HG03103 (cell line): ENCODE measurements at regions not wholly inside any gene's neighbourhood (a gene's known extent, or its start where the extent isn't known, plus 50 kb on each side); places are given as distances from the start of the nearest gene placed in this dataset.

Source experiments
- ATAC-seq: cut with Tn5 transposase; IDR thresholded peaks from one replicate; pipeline ENCODE4 v1.9.1; 2021; ENCODE audit warnings: low read depth; ENCODE audit not compliant: unreplicated experiment

DNA sequence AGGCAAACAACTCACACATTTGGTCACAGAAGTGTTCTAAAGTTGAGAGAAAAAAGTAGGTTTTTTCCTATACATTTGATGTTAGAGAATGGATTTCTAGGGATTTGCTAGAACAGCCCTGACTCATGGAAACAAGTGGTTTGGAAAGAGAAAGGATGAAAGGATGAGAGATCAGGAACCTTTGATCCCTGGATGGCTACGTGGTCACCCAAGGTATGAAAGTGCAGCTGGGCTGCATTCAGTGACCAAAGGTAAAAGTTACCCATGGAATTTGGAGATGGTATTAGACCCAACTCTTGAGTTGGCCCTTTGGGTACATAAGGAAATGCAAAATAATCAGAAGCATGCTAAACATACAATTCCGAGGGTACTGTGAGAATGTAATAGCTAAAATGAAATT lies 61.3 kb upstream of the SPIN1 start:
- no peak for ATAC-seq

DNA sequence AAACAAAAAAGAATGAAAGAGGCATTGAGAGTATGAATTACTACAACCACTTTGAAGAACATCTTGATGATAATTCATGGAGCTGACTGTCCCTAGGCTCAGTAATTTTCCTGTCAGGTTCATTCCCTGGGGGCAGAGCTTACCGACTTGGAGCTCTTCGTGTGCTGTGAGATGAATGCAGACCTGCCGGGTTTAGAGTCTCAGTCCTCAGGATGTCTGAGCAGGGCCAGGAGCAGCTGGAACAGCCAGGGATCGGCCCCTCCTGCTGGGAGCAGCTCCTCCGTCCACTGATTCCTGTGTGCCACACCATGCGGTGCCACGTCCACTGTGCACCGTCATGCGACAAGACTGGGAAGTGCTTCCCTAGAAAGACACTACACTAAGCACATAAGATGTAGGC lies 62.2 kb upstream of the SPIN1 start:
- no peak for ATAC-seq

DNA sequence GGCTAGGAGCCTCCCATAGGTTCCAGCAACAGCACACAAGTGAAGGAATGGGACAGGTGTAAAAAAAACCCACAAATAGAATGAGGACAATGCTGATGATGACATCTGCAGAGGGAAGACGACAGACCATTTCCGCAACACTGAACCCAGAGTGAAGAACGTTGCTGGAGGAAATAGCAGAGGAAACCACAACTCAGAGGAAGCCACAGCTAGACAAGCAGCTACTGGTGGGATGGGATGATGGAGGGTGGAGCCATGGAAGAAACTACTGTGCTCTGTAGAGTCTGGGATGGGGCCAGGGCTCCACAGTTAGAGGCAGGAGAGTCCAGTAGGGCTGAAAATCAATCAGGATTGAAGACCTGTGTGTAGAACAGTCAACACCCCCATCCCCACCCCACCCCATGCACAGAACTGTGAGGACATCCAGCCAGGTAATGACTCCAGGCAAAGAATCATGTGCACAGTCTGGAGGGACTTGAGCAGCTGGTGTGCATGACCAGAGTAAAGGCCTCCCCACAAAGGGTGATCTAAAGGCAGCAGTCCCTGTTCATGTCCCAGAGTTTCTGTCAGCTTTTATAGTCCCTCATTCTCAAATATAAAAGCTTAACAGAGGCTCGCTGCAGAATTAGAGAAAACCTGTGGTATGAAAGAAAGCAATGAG lies 65.2 kb upstream of the SPIN1 start:
- no peak for ATAC-seq

DNA sequence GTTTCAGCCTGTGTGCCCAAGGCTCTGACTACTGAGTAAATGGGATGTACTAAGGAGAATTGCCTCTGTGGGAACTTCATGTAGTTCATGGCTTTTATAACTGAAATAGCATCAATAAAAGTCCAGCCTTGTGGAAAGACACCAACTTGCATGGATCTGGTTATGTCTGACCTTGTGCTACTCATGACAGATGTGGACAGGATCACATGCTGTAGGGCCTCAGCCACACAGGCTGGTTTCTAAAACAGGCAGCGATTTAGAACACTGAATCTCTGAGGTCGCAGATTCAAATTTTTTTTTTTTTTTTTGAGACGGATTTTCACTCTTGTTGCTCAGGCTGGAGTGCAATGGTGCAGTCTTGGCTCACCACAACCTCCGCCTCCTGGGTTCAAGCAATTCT lies 66.5 kb upstream of the SPIN1 start:
- ATAC-seq, result no peak

DNA sequence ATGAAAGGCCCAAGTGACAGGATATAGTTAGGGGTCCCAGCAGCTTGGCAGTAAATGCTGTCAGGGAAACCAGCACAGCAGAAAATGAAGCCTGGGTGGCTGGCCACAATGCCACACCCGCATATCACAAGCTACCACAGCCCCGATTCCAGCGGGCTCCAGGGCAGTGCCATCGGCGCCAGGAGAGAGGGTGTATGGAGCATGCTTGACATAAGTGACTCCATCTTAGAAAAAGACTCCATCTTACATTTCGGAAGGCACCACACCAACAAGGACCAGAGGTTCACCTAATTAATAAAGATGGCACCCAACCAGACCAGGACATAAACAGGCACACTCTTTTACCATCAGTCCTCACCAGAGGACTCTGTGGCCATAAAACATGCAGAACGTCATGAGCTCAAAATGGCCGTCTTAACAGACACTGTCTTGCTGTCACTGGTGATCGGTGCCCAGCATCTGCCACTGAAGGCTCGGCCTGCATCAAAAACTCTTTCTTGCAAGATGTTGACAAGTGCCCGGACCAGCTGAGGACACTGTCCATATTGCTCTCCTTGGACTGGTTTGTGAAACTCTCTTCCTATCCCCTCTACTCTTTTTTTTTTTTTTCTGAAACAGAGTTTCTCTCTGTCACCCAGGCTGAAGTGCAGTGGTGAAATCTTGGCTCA lies 67.4 kb upstream of the SPIN1 start:
- no peak for ATAC-seq

DNA sequence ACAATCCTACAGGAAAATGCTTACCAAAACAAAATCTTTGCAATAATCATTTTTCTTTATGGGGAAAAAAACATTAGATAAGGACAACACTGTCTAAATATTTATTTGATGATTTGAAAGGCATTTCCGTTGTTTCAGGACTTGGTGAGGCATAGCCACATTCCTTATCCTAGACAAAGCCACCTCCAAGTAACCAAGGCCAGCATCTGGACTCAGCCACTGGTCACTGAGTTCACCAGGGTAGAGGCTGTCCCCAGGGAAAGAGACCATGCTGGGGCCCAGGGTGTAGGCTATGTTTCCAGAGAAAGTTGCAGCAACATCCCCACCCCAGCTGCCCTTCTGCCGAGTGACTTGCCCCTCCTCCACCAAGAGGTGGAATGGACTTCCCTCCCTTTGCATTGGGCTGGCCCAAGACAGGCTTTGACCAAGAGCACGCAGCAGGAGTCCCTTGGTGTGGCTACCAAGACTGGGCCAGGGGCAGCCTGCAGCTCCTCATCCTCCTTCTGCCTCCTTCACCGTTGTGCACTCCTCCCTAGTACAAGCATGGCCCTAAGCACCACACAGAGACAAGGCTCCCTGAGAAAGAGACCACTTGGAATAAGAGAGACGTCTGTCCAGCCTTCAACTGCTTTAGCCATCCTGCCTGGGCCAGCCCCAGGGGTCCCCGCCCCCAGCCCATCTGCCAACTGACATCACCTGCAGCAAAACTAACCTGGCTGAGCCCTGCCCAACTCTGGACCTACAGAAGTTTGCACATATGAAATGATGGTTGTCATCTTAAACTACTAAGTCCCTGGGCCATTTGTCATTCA lies 68.1 kb upstream of the SPIN1 start:
- no peak for ATAC-seq

DNA sequence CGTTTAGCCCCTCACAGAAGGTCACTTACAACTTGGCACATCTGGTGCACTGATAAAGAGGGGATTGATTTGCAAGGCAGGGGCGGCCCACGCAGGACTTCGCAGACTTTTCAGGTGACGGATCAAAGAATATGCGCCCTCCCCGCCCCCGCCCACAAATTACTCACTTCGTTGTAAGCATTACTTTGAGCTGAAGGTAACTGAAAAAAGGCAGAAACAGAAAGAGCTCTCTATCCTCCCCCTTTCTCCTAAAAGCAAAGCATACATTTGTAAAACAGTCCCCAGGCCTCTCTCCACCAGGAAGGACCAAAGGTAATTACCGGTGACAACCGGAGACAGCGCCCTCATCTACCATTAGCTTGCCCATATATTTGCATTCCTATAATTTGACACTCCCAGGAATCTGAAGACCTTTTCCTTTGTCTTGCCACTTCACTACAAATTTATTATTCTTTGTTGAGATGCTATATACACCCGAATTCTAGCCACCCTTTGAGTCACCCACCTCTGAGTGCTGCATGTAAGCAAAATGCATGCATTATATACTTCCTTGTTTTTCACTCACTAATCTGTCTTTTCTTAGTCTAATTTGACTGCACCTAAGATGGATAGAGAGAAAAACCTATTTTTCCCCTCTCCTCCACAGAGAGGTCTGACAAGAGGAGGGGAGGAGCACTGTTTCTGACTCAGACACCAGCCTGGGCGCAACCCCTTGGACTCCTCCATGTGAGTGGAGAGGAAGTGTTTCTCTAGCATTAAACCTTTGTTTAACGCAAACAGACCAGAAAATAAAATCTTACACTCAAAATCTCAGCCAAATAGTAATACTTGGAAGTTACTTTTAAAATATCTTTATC lies 74.7 kb upstream of the SPIN1 start:
- ATAC-seq, result no peak

DNA sequence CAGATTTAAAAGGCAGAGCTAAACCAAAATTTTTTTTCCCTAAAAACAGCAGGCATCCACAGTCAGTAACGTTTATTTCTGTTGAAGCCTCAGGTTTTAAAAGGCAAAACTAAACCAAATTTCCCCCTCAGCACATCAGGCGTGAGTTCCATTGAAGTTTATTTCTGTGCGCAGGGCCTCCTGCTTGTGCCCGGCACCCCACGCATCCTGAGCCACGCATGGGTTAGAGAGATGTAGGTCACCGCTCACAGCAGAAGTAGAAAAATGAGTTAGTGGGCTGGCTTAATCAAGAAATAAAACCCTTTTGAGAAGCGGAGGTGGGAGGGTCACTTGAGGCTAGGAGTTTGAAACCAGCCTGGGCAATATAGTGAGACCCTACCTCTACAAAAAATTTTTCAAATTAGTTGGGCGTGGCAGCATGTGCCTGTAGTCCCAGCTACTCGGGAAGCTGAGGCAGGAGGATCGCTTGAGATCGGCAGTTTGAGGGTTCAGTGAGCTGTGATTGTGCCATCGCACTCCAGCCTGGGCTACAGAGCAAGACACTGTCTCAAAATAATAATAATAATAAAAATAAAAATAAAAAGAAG lies 75.6 kb upstream of the SPIN1 start:
- no peak for ATAC-seq

DNA sequence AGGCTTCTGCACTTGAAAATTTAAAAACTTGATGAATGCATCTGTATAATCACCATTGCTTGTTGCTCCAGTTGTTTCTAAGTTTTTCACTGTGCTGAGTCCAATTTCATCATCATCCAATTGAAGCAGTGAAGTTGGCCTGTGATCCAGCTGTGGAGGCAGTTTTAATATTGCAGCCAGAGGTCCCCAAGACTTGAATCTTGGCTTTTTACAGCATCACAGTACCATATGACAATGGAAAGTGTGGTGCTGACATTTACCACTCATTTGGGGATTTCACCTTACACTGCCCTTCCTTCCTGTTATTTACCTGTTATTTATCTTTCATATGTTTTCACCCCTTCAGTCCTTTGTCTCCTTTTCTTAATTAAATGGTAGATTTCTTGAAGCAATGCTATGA lies 76.2 kb upstream of the SPIN1 start:
- no peak for ATAC-seq

DNA sequence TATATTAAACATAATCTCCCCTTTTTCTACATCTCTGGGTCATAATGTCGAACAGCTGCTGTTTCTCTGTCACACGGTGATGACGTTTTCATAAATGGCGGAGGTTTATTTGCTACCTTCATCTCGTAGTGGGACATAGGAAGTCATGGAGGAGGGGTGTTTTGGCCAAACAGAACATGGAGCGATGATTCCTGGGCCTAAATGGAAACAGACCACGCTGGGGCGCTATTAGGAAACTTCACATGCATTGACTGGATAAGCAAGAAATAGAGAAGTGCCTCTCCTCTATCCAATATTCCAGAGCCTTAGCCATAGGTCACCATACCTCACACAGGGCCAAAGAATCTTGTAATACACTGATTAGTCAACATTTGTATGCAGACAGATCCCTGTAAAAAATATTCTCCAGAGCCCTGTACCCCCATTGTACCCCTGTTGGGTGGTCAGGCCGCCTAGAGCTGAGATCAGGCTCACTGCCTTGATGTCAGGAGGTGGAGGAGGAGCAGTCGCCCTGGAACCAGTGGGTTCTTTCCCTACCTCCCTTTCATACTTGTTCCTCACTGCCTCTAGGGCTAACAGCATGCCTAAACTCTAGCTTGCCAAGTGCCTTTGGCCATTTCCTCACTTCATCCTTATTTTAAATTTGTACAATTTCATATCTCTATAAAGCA lies 77.8 kb upstream of the SPIN1 start:
- ATAC-seq, result no peak

DNA sequence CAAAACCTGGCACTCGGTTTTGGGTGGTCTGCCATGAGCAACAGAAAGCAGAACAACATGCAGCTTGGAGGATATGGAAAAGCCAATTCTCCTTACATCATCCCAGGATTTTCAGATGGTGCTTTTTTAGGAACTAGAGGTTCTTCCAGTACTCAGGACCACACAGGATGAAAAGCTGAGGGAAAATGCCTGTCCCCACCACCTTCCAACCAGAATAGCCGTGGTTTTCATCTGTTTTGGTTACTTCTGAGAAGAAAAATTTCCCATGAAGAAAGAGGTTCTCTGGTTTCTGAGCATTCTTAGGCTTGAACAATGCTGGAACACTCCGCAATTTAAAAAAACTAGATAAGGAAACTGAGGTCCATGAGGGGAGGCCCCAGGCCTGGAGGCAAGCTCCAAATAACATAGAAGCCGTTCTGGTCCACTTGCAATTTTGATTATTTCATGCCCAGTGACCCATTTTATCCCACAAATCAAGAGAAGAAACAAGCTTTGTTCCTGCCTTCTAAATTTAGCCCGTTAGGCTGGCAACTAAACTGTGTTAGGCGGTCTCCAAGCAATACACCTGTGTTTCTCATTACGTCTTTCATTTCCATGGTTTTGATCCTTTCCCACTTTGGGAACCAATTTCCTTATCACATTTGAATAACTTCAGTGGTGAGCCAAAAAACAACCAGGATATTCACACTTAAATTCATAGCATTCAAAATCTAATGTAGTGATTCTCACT lies 79.2 kb upstream of the SPIN1 start:
- no peak for ATAC-seq

DNA sequence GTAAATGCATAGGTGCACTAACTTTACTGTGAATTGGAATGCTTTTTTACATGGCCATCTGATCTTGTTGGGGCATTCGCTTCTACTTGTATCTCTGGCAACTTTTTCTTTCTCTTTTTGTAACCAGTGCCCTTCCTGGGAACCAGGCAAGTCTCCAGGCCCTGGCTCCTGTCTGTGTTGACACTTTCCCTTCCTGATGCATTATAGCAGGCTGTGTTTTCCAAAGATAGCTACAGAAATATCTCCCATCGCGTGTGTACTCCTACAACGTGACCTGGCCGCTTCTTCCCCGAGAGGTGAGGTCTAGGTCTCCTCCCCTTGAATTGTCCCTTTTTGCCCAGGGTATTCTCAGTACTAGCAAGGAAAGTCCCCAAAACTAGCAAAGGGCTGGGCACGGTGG lies 81.1 kb upstream of the SPIN1 start:
- no peak for ATAC-seq

DNA sequence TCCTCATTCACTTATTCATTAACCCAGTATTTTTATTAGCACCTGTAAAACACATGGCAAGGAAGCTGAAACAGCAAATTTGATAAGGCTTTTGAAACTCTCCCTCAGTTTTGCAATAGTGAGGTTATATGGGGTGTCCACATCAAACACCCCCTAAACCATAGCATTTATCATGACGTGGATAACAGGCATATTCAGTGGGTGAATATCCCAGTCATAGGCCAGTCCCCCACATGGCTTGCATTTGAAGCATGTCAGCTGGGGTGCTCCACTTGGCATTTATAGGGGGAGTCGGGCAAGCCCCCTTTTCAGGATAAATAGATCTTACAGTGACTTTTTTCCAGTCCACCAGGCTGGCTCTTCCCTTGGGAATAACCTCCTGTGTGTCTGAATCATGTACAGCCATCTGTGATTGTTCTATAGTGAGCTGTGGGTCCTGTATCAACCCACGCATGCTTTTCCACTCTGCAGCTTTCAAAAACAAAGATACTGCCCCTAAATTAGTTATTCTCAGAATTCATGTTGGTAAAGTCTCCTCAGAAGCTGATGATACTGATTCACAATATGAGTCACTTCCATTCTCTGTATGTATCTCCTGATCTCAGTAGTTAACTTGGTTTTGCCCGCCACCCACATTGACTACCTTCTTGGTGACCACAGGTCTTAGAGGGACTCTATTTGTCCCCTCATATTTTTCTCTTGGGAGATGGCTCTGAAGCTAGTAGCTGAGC lies 84.4 kb upstream of the SPIN1 start:
- peak; percentile 94 for ATAC-seq

DNA sequence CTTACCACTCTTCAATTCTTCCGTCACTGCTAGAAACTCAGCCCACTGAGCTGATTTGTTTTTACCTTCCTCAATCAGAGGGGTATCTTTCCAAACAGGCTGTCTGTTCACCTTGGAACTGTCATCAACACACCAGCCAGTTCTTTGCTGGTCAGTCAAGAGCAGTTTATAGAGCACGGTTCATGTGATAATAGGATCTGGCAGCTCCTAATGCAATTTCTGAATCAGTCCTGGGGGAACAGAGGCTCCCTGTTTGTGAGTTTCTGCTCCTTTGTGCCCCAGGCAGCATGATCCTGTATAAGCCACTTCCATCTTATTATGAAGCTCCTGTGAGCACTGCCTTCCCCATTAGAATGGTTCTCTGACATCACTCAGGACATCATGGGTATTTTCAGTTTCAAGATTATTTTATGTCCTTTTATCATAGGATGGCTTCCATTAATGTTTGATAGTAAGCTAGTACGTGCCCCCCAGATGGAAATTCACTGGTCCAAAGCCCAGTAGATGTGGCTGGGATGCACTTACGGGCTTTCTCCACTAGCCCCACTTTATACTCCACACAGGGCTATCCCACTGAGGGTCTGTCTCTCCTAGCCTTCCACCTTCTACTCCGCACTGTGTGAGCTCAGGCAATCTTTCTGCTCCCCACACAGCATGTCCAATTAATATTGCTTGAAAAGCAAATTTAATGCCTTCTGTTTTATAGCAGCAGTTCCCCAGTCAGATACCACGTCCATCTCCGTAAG lies 85.5 kb upstream of the SPIN1 start:
- no peak for ATAC-seq

DNA sequence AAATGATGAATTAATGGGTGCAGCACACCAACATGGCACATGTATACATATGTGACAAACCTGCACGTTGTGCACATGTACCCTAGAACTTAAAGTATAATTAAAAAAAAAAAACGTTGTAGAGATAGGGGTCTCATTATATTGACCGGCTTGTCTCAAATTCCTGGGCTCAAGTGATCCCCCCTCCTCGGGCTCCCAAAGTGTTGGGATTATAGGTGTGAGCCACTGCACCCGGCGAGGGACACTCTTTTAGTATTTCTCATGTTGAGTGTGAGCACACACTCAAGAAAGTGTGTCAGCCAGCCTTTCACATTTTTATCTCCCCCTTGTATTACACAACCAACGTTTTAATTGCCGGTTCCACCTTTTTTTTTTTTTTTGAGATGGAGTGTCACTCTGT lies 87.7 kb upstream of the SPIN1 start:
- no peak for ATAC-seq

DNA sequence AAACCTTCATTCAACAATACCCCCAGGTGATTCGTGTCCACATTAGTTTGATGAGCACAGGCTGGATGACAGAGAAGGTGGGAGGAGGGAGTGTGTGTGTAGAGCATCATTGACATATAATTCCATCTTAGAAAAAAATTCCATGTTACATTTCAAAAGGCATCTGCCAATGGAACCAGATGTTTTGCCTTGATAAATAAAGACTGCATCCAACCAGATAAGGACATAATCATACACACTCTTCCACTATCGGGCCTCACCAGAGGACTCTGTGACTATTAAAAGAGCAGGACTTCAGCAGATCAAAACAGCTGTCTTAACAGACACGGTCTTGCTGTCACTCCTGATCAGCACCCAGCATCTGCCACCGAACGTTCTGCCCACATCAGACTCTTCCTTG lies 96.4 kb upstream of the SPIN1 start:
- no peak for ATAC-seq

DNA sequence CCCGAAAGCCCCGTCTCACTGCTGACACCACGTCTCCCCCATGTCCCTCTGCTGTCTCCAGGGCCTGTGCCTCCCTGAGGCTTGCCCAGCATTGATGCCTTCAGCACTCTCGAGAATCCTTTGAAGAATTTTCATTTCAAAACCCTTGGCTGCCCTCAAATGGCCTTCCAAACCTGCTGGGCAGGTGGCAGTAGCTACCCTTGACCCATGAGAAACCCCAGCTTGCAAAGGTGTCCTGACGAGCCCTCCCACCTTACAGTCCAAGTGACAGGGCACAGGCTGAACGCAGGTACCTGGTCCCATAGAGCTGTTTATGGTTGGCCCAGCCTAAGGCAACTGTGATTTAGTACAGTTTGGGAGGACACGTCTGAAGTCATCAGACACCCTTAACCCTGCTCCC lies 97.2 kb upstream of the SPIN1 start:
- ATAC-seq, result no peak

DNA sequence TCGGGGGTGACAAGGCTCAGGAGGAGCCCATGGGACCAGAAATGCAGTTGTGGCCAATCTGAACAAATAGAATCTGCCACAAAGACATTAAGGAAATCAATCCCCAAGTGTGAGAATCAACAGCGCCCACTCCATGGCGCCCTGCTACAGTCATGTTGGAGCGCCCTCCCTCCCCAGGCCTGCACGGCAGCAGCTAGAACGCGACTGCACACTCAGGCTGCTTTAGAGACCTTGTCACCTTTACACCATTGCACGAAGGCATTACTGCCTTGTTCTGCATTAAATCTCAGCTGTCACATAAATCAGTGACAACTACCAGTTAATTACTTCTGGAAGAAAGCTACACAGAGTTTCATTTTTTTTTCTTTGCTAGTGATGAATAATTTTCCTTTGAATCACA lies 98.7 kb upstream of the SPIN1 start:
- ATAC-seq, result no peak
